CD4-positive, CD25-positive, alpha-beta regulatory T cell (primary cell): ENCODE measurements at regions not wholly inside any gene's neighbourhood (a gene's known extent, or its start where the extent isn't known, plus 50 kb on each side); places are given as distances from the start of the nearest gene placed in this dataset.

ENCODE experiments used
- ATAC-seq, 2 donors: fragments of 150-1000 bp; cut with Tn5 transposase; one replicate each; pipeline ENCODE4 v1.10.0; 2021; ENCODE audit warnings: low read depth in 2 of 2, moderate number of reproducible peaks in 2 of 2, moderate library complexity in 1 of 2
- DNase-seq, 3 donors: peaks; one replicate each; pipeline versions ENCODE4 v3.0.0 to v3.0.0-alpha.2; 2012 to 2022; ENCODE audit warnings: mixed read lengths in 1 of 3
- H3K27ac ChIP-seq: one replicate; pipeline ENCODE4 v1.7.0; 2013; ENCODE audit warnings: mild to moderate bottlenecking, low read length; ENCODE audit not compliant: insufficient read depth, poor library complexity, severe bottlenecking
- H3K27me3 ChIP-seq: one replicate; pipeline ENCODE4 v1.7.0; 2013; ENCODE audit warnings: low read length; ENCODE audit not compliant: control insufficient read depth, insufficient read depth
- H3K36me3 ChIP-seq: one replicate; pipeline ENCODE4 v1.7.0; 2013; ENCODE audit warnings: mild to moderate bottlenecking, low read length, moderate library complexity; ENCODE audit not compliant: control insufficient read depth, insufficient read depth
- H3K4me1 ChIP-seq: 2 replicates; pipeline ENCODE4 v1.7.0; 2013; ENCODE audit warnings: mild to moderate bottlenecking, low read length; ENCODE audit not compliant: insufficient read depth, control insufficient read depth, poor library complexity, severe bottlenecking
- H3K4me3 ChIP-seq: one replicate; pipeline ENCODE4 v1.7.0; 2013; ENCODE audit warnings: low read depth, mild to moderate bottlenecking, low read length, moderate library complexity
- H3K9me3 ChIP-seq, 2 experiments: 1 replicate in 1 of 2; 2 replicates in 1 of 2; pipeline ENCODE4 v1.7.0; 2013; ENCODE audit warnings: low read length in 2 of 2, mild to moderate bottlenecking in 1 of 2, moderate library complexity in 1 of 2; ENCODE audit not compliant: control insufficient read depth in 2 of 2
- H3K27ac Mint-ChIP-seq, 3 donors: one replicate each; pipeline ENCODE4 v1.8.0; 2020 to 2022; ENCODE audit warnings: mild to moderate bottlenecking in 3 of 3, mixed read lengths in 3 of 3, moderate library complexity in 2 of 3
- H3K27me3 Mint-ChIP-seq: one replicate; pipeline ENCODE4 v1.8.0; 2022; ENCODE audit warnings: mild to moderate bottlenecking, mixed read lengths
- H3K36me3 Mint-ChIP-seq: one replicate; pipeline ENCODE4 v1.8.0; 2020; ENCODE audit warnings: mixed read lengths
- H3K4me1 Mint-ChIP-seq, 4 donors: one replicate each; pipeline ENCODE4 v1.8.0; 2020 to 2022; ENCODE audit warnings: mixed read lengths in 4 of 4, mild to moderate bottlenecking in 1 of 4
- H3K4me3 Mint-ChIP-seq, 4 donors: one replicate each; pipeline ENCODE4 v1.8.0; 2020 to 2022; ENCODE audit warnings: mild to moderate bottlenecking in 4 of 4, mixed read lengths in 4 of 4, moderate library complexity in 3 of 4
- H3K9me3 Mint-ChIP-seq, 7 donors: one replicate each; pipeline ENCODE4 v1.8.0; 2020 to 2022; ENCODE audit warnings: mixed read lengths in 7 of 7, mild to moderate bottlenecking in 3 of 7, moderate library complexity in 2 of 7

DNA sequence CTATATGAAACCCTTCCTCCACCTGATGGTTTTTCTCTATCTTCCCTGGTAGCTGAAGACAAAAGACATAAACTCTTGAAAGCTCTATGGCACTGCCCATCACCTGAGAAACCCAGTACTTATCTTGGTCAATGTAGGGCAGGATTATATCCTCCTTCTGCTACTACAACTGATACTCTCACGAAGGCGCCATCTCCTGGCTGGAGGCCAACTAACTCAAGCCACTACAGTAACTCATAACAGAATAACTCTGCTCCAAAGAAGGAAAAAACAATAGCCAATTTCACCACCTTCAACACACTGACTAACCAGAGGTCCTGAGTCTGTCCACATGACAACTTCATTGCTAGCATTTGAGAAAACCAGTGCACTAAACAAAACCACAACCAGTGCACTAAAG, 409.2 kb downstream of the CETN3 start:
- H3K4me1 ChIP-seq = no peaks in the 10 kb centered on the region
- H3K4me3 ChIP-seq = no peak overlapping the region
- H3K36me3 Mint-ChIP-seq = no peaks in the 10 kb centered on the region
- peaks cover 0 to 2% of the 10 kb centered on the region in 2 experiments for H3K9me3 ChIP-seq
- H3K27me3 ChIP-seq = no peaks in the 10 kb centered on the region
- DNase-seq (no peak), ATAC-seq (no peak)
- no peaks in the 10 kb centered on the region for H3K4me1 Mint-ChIP-seq
- peaks cover 0 to 15% (median 6%) of the 10 kb centered on the region in 7 donors for H3K9me3 Mint-ChIP-seq
- no peak overlapping the region for H3K4me3 Mint-ChIP-seq
- no peak overlapping the region for H3K27ac Mint-ChIP-seq
- no peaks in the 10 kb centered on the region for H3K27me3 Mint-ChIP-seq
- H3K36me3 ChIP-seq = no peaks in the 10 kb centered on the region
- no peak overlapping the region for H3K27ac ChIP-seq

DNA sequence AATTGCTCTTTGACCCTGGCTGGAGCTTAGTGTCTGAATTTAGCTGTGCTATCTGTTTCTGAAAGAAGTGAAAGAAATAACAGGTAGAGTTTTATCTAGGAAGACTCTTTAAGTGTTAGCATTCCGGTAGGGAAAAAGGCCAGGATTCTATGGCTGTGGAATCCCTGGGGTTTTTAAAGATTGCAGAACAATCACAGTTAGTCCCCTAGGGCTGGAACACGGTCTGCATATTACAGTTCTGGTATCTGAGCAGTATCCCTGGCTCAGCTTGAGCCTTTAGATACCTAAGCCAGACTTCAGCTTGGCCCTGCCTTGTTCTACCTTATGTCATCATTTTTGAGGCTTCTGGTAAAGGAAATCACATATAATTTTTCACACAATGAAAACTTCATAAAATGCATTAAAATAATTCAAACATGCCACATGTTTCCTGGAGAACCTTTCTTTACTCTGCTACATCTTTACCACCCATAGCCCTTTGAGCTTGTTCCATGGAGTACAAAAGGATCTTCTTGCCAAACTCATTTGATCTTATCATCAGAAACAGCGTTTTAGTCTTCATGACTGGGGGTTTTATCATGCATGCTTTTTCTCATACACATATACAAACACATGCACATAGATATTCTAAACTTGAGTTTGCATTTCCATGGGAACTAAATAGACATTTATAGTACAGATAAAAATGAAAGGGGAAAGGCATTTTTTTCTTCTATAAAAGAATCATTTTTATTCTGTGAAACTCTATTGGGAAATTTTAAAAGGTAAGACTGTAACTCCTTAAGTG, 410.8 kb downstream of the CETN3 start:
- H3K36me3 Mint-ChIP-seq = no peaks in the 10 kb centered on the region
- Histone ChIP-seq H3K36me3 (no peaks in the 10 kb centered on the region), H3K27ac (no peak overlapping the region), H3K9me3 (peaks cover 0 to 2% of the 10 kb centered on the region in 2 experiments), H3K4me1 (no peaks in the 10 kb centered on the region), H3K4me3 (no peak overlapping the region), H3K27me3 (no peaks in the 10 kb centered on the region)
- no peak overlapping the region for H3K4me3 Mint-ChIP-seq
- no peaks in the 10 kb centered on the region for H3K27me3 Mint-ChIP-seq
- peaks cover 0 to 15% (median 8%) of the 10 kb centered on the region in 7 donors for H3K9me3 Mint-ChIP-seq
- ATAC-seq = no peak
- no peak for DNase-seq
- no peak overlapping the region for H3K27ac Mint-ChIP-seq
- no peaks in the 10 kb centered on the region for H3K4me1 Mint-ChIP-seq

DNA sequence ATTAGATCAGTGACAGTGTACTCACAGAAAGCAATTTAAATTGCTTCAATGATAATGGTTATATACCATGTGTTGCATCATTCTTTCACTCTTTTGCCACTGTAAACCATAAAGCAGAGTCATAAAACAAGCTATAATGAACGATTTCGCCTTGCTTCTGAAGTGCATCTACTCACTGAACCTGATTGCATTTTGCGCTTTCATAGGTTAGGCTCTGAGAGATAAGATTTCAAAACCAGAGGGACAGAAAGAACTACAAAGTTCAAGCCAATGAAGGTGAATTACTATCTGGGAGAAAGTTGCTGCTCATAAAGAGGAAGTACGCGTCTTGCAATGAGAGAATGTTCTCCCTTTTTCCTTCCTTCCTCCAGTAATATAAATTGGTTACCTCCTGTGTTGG, 412.7 kb downstream of the CETN3 start:
- Mint-ChIP-seq H3K36me3 (no peaks in the 10 kb centered on the region), H3K27me3 (no peaks in the 10 kb centered on the region)
- DNase-seq = no peak

DNA sequence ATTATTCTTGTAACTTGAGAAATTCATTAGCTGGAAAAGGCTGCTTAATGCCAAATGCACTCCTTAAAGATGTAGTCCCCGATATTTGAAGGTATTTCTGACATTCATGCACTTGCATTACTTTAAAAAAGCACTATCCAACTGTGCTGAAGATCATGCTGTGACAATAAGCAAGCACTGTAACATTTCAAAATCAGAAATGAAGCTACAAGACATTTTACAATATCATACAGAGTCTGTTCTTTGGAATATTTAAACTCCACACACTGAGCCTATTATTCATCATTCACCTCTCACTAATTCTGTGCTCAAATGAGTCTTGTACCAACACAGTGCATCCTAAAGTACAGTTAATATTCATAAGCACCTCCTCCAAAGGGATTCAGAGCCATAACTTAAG, 413.2 kb downstream of the CETN3 start:
- H3K36me3 Mint-ChIP-seq = no peaks in the 10 kb centered on the region
- no peaks in the 10 kb centered on the region for H3K27me3 ChIP-seq
- H3K4me1 ChIP-seq = no peaks in the 10 kb centered on the region
- no peak overlapping the region for H3K4me3 ChIP-seq
- H3K27ac ChIP-seq = no peak overlapping the region
- H3K9me3 ChIP-seq = peaks cover 0 to 2% of the 10 kb centered on the region in 2 experiments
- H3K27ac Mint-ChIP-seq = no peak overlapping the region
- no peaks in the 10 kb centered on the region for H3K27me3 Mint-ChIP-seq
- DNase-seq (no peak), ATAC-seq (no peak)
- no peaks in the 10 kb centered on the region for H3K36me3 ChIP-seq
- H3K4me1 Mint-ChIP-seq = no peaks in the 10 kb centered on the region
- no peak overlapping the region for H3K4me3 Mint-ChIP-seq
- H3K9me3 Mint-ChIP-seq = peaks cover 0 to 5% (median 3%) of the 10 kb centered on the region in 7 donors

More for the DNA sequence above, 412.7 kb downstream of the CETN3 start:
- Mint-ChIP-seq H3K4me3 (no peak overlapping the region), H3K4me1 (no peaks in the 10 kb centered on the region), H3K9me3 (peaks cover under 1 to 8% (median 4%) of the 10 kb centered on the region in 7 donors), H3K27ac (no peak overlapping the region)
- ATAC-seq = no peak
- Histone ChIP-seq H3K36me3 (no peaks in the 10 kb centered on the region), H3K4me1 (no peaks in the 10 kb centered on the region), H3K9me3 (peaks cover 0 to 2% of the 10 kb centered on the region in 2 experiments), H3K27me3 (no peaks in the 10 kb centered on the region), H3K27ac (no peak overlapping the region), H3K4me3 (no peak overlapping the region)

DNA sequence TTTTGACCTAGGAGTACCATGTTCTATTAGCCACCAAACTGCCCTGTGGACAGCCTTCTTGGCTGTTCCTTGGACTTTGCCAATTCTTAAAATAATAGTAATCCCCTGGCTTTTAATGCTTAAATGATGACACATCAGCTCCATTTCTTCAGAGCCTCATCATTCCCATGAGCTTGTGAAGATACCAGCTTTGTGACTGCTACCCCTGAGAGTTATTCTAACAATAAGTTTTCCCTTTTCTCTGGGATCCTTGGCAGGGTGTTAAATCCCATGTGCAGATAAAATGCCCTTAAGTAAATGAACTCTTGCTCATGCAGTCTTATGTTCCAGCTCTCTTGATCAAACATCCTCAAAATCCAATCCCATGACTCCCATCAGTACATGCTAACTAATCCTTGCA, 415.3 kb downstream of the CETN3 start:
- no peaks in the 10 kb centered on the region for H3K36me3 ChIP-seq
- Mint-ChIP-seq H3K4me3 (no peak overlapping the region), H3K4me1 (no peaks in the 10 kb centered on the region), H3K27me3 (no peaks in the 10 kb centered on the region), H3K36me3 (no peaks in the 10 kb centered on the region), H3K9me3 (peaks cover 0 to 8% (median 4%) of the 10 kb centered on the region in 7 donors), H3K27ac (no peak overlapping the region)
- no peak for ATAC-seq
- H3K9me3 ChIP-seq = peaks cover 0 to 2% of the 10 kb centered on the region in 2 experiments
- H3K4me1 ChIP-seq = no peaks in the 10 kb centered on the region
- H3K27ac ChIP-seq = no peak overlapping the region
- no peak for DNase-seq
- H3K27me3 ChIP-seq = no peaks in the 10 kb centered on the region
- H3K4me3 ChIP-seq = no peak overlapping the region

DNA sequence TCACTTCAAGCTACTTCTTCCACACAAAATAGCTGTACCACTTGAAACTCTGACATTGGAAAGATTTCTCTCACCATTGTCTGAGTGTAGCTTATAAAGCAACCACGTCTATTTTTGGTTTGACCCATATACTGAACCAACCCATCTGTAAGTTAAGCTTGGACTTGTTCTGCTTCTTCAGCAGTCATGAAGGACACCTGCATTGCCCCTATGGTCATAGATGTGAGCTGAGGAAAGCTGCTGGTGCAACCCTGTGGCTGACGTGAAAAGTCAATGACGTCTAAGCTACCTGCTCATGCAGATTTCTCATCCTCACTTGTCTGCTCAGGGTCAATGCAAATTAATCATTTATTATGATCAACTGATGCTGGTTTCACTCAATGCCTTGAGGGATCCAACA, 417.4 kb downstream of the CETN3 start:
- Histone ChIP-seq H3K27ac (no peak overlapping the region), H3K36me3 (no peaks in the 10 kb centered on the region), H3K4me3 (no peak overlapping the region), H3K4me1 (no peaks in the 10 kb centered on the region), H3K9me3 (no peaks in the 10 kb centered on the region), H3K27me3 (no peaks in the 10 kb centered on the region)
- DNase-seq = no peak
- no peak for ATAC-seq
- H3K27me3 Mint-ChIP-seq = no peaks in the 10 kb centered on the region
- no peaks in the 10 kb centered on the region for H3K36me3 Mint-ChIP-seq
- H3K27ac Mint-ChIP-seq = no peak overlapping the region
- no peak overlapping the region for H3K4me3 Mint-ChIP-seq
- no peaks in the 10 kb centered on the region for H3K4me1 Mint-ChIP-seq
- H3K9me3 Mint-ChIP-seq = peaks cover 0 to 9% (median 4%) of the 10 kb centered on the region in 7 donors

DNA sequence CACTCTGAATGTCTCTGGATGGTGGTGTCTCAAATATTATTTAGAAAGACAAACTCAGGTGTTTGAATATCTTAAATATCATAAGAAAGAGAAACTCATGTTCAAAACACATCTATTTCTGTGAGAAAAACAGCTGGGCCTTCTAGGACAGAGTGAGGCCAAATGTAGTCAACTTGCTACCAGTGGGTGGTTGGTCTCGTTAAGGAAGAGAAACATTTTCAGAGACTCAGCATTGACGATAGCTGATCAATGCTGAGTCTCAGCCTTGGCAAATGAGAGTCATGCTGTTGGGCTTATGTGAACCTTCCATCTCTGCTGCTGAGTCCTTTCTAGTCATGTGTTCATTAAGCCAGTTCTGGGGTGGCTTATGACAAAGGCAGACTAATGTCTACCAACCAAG, 418.0 kb downstream of the CETN3 start:
- Histone ChIP-seq H3K27me3 (no peaks in the 10 kb centered on the region), H3K9me3 (no peaks in the 10 kb centered on the region), H3K4me1 (no peaks in the 10 kb centered on the region), H3K36me3 (no peaks in the 10 kb centered on the region), H3K27ac (no peak overlapping the region), H3K4me3 (no peak overlapping the region)
- peaks cover 0 to 9% (median 5%) of the 10 kb centered on the region in 7 donors for H3K9me3 Mint-ChIP-seq
- no peaks in the 10 kb centered on the region for H3K36me3 Mint-ChIP-seq
- ATAC-seq (no peak), DNase-seq (no peak)
- no peak overlapping the region for H3K27ac Mint-ChIP-seq
- H3K4me3 Mint-ChIP-seq = no peak overlapping the region
- H3K4me1 Mint-ChIP-seq = no peaks in the 10 kb centered on the region
- no peaks in the 10 kb centered on the region for H3K27me3 Mint-ChIP-seq

DNA sequence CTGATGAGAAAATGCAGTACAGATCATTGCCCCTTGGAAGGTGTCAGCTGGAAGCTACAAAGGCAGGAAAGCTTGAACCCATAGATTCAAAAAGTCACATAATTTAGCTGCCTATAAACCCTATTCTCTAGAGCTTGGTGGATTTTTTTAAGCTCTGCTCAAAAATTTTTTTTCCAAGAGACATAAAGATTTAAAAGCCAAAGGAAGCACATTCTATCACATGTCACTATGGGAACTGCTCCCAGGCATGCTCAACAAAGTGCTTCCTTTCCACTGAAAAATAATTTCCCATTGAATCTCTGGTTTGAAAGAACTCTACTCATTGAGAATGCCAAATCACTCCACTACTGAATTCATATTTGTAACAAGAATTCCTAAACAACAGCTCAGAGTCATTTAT, 419.8 kb downstream of the CETN3 start:
- Histone ChIP-seq H3K36me3 (no peaks in the 10 kb centered on the region), H3K9me3 (no peaks in the 10 kb centered on the region), H3K27ac (no peak overlapping the region), H3K4me3 (no peak overlapping the region), H3K27me3 (no peaks in the 10 kb centered on the region), H3K4me1 (no peaks in the 10 kb centered on the region)
- peaks cover 0 to 9% (median 5%) of the 10 kb centered on the region in 7 donors for H3K9me3 Mint-ChIP-seq
- no peak overlapping the region for H3K27ac Mint-ChIP-seq
- H3K4me1 Mint-ChIP-seq = no peaks in the 10 kb centered on the region
- no peak for DNase-seq
- H3K27me3 Mint-ChIP-seq = no peaks in the 10 kb centered on the region
- ATAC-seq = no peak
- no peaks in the 10 kb centered on the region for H3K36me3 Mint-ChIP-seq
- H3K4me3 Mint-ChIP-seq = no peak overlapping the region
